Progenitor cell of endocrine pancreas (in vitro differentiated cells): ENCODE measurements at regions not wholly inside any gene's neighbourhood (a gene's known extent, or its start where the extent isn't known, plus 50 kb on each side); places are given as distances from the start of the nearest gene placed in this dataset.

Experiments
- DNase-seq: peaks from one replicate; pipeline ENCODE4 v3.0.0; 2021; ENCODE audit warnings: low spot score; ENCODE audit not compliant: unreplicated experiment
- H3K27ac Mint-ChIP-seq: 2 replicates; pipeline ENCODE4 v1.8.0; 2021; ENCODE audit warnings: mild to moderate bottlenecking, moderate library complexity, mixed read lengths
- H3K27me3 Mint-ChIP-seq: 2 replicates; pipeline ENCODE4 v1.8.0; 2021; ENCODE audit warnings: mixed read lengths
- H3K36me3 Mint-ChIP-seq: 2 replicates; pipeline ENCODE4 v1.8.0; 2022; ENCODE audit warnings: mixed read lengths; ENCODE audit not compliant: insufficient read depth
- H3K4me1 Mint-ChIP-seq: 2 replicates; pipeline ENCODE4 v1.8.0; 2021; ENCODE audit warnings: low read depth, mixed read lengths
- H3K4me3 Mint-ChIP-seq: 2 replicates; pipeline ENCODE4 v1.8.0; 2021; ENCODE audit warnings: low read depth, mild to moderate bottlenecking, moderate library complexity, mixed read lengths
- H3K9me3 Mint-ChIP-seq: 2 replicates; pipeline ENCODE4 v1.8.0; 2021; ENCODE audit warnings: low read depth, mixed read lengths
- TF ChIP-seq, protein P1 (sequence below): fragments of 200-600 bp; sonication (generic); IDR thresholded peaks from one replicate; pipeline ENCODE4 v1.5.0; 2021; ENCODE audit warnings: antibody characterized with exemption, mild to moderate bottlenecking; ENCODE audit not compliant: unreplicated experiment

DNA sequence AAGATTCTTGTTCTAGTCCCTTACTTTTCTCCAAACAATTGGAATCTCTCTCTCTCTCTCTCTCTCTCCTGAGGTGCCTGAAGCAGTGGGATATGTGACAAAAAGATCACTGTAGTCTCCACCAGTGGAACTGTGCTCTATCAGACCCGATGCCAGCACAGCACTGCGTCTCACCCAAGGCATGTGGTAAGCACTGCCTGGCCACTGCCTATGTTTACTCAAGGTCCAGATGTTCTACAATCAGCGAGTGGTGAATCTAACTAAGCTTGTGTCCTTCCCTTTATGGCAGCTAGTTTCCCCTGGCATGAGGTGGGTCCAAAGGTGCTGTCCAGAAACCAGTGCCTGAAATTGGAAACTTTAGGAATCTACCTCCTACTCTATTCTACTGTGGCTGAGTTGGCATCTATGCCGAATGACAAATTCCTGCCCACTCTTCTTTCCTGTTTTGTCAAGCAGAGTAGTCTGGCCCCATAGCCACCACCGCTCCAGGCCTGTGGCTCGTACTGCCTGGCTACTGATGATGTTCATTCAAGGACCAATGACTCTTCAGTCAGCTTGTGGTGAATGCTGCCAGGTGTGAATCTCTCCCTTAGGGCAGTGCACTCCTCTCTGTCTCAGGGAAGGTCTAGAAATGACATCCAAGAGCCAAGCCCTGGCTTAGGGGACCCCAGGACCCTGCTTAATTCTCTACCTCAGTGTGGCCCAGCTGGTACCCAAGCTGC, 416.5 kb downstream of the TEX13C start:
- Mint-ChIP-seq H3K9me3 (peaks cover 3% of the 10 kb centered on the region), H3K36me3 (no peaks in the 10 kb centered on the region), H3K4me1 (peaks cover 2% of the 10 kb centered on the region), H3K4me3 (no peak overlapping the region), H3K27ac (no peak overlapping the region), H3K27me3 (peaks cover 50% of the 10 kb centered on the region)
- no peak for DNase-seq
- TF ChIP-seq, protein P1, sequence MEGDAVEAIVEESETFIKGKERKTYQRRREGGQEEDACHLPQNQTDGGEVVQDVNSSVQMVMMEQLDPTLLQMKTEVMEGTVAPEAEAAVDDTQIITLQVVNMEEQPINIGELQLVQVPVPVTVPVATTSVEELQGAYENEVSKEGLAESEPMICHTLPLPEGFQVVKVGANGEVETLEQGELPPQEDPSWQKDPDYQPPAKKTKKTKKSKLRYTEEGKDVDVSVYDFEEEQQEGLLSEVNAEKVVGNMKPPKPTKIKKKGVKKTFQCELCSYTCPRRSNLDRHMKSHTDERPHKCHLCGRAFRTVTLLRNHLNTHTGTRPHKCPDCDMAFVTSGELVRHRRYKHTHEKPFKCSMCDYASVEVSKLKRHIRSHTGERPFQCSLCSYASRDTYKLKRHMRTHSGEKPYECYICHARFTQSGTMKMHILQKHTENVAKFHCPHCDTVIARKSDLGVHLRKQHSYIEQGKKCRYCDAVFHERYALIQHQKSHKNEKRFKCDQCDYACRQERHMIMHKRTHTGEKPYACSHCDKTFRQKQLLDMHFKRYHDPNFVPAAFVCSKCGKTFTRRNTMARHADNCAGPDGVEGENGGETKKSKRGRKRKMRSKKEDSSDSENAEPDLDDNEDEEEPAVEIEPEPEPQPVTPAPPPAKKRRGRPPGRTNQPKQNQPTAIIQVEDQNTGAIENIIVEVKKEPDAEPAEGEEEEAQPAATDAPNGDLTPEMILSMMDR: no peak

DNA sequence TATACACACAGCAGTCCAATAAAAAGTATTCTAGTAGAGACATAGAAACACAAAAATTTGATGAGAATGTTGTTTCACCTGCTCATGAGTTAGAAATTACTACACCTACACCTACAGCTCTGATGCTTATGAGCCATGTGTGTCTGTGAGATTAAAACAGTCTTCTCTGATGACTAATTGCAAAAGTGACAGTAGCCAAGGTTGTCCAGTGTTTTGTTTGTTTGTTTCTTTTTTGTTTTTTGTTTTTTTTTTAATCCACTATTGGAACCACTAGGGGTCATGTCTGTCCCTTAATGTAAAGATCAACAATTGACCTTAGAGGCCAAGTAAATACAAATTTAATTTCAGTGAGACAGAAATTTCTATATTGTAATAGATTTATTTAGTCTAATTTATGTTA, 423.1 kb downstream of the TEX13C start:
- peaks cover 2% of the 10 kb centered on the region for H3K4me1 Mint-ChIP-seq
- no peak overlapping the region for H3K4me3 Mint-ChIP-seq
- no peaks in the 10 kb centered on the region for H3K36me3 Mint-ChIP-seq
- TF ChIP-seq, protein P1: no peak
- no peak for DNase-seq
- no peak overlapping the region for H3K27ac Mint-ChIP-seq
- no peaks in the 10 kb centered on the region for H3K9me3 Mint-ChIP-seq
- peaks cover 29% of the 10 kb centered on the region for H3K27me3 Mint-ChIP-seq

DNA sequence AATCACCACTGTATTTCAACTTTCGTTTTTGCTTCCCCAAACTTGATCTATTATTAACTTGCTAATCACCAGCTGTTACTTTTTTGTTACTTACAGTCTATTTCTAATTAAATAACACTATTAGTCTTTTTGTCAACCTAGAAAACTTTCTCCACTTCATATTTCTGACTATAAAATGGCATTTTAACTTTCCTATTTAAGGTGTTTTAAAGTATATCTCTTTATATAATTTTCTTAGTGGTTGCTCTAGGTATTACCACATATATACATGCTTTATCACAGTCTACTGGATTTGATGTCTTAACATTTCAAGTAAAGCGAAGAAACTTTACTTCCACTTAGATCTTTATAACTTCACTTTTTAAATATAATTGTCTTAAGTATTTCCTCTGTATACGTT, 421.2 kb downstream of the DCAF12L2 start:
- no peaks in the 10 kb centered on the region for H3K9me3 Mint-ChIP-seq
- peaks cover 25% of the 10 kb centered on the region for H3K27me3 Mint-ChIP-seq
- no peaks in the 10 kb centered on the region for H3K36me3 Mint-ChIP-seq
- H3K27ac Mint-ChIP-seq: no peak overlapping the region
- no peak overlapping the region for H3K4me3 Mint-ChIP-seq
- no peaks in the 10 kb centered on the region for H3K4me1 Mint-ChIP-seq
- no peak for DNase-seq
- TF ChIP-seq, protein P1: peak; percentile 34

DNA sequence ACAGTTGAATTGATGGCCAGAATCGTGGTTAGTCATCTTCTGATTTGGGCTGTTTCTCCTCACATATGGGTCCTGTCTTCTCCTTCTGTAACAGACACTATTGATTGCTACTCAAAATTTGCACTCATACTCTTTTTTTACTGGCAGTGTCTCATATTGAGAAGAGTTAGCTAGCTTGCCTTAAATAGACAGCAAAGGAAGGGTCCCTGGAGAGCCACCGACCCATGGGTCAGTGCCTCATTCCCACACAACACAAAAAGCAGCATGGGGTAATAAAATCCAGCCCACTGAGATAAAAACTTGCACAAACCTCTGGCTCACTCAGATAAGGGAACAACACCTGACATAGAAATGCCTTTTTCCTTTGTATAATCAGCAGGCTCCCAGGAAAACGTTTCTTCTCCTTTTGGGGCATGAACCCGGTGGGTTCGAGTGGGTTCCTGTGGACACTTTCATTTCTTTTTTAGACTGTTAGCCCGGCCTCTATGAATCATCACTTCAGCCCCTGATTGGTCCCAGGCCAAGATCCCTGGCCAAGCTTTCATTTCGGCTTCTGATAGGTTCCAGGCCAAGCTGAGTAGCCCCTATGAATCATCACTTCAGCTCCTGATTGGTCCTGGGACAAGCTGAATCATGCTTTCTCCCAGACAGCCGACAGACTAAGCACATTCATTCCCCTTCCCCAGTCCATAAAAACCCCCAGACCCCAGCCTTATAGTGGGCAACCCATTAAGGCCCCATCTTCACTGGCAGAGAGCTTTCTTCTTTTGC, 408.1 kb downstream of the DCAF12L2 start:
- no peak overlapping the region for H3K4me3 Mint-ChIP-seq
- H3K9me3 Mint-ChIP-seq: peaks cover 21% of the 10 kb centered on the region
- H3K27ac Mint-ChIP-seq: no peak overlapping the region
- no peak for DNase-seq
- H3K27me3 Mint-ChIP-seq: no peaks in the 10 kb centered on the region
- peaks cover 2% of the 10 kb centered on the region for H3K36me3 Mint-ChIP-seq
- H3K4me1 Mint-ChIP-seq: no peaks in the 10 kb centered on the region
- TF ChIP-seq, protein P1: no peak

DNA sequence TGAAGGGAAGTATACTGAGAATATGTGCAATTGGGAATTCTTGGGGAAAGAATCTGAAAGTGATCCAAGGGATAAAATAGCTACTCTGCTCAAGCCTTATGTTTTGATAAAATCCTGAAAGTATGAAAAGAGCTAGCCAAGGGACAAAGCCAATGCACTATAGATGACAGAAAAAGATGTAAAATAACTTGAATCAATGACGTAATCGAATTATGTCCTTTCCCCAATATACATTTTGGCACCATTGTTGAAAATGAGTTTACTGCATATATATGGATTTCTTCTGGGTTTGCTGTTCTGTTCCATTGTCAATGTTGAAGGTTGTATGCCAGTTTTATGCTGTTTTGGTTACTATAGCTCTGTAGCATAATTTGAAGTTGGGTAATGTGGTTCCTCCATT, 407.3 kb downstream of the DCAF12L2 start:
- H3K27me3 Mint-ChIP-seq: no peaks in the 10 kb centered on the region
- no peak overlapping the region for H3K27ac Mint-ChIP-seq
- H3K36me3 Mint-ChIP-seq: peaks cover 2% of the 10 kb centered on the region
- no peak overlapping the region for H3K4me3 Mint-ChIP-seq
- H3K9me3 Mint-ChIP-seq: peaks cover 27% of the 10 kb centered on the region
- no peak for DNase-seq
- H3K4me1 Mint-ChIP-seq: no peaks in the 10 kb centered on the region
- TF ChIP-seq, protein P1: no peak
